ENCODE measurements at regions not wholly inside any gene's neighbourhood (a gene's known extent, or its start where the extent isn't known, plus 50 kb on each side); places are given as distances from the start of the nearest gene placed in this dataset.
"Not testable (repeated sequence)": the region's sequence is repeated elsewhere in the genome, so short reads cannot be mapped to it uniquely, and the experiment has no call there.

GRCh38 chr2:16069663-16069932 is 129.2 kb downstream of the MYCN start:
- no peak for DNase-seq (ENCODE audit: low read depth in 2 of 2)

GRCh38 chr2:16068552-16068940 is 128.2 kb downstream of the MYCN start:
- no peak for DNase-seq (ENCODE audit: low read depth in 2 of 2)

DNA sequence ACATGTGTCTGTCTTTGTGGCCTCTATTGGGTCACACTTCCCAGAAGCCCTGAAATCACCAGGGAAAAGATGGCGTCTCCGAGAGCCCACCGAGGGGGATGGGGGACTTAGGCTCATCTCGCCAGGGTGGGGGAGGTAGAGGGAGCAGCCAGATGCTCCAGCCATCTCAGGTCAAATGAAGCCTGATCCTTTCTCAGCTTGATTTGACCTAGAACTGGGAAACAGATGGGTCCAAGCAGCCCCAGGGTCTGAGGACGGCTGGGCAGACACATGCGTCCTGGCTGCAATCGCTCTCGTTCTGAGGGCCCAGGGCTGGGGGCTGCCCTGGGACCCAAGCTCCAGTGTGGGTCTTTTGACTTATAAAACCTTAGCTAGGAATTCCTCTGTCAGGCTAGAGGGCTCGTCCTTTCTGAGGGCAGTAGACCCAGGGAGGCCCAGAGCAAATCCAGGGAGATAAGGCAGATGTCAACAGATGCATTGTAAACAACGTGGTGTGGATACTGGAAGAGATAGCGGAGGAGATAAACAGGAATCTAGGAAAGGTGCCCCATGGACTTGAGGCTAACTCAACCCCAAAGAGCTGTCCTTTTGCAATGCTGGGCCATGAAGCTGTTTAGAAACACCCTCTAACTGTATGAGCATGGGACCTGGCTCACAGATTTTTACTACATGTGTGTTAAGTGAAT is 127.7 kb downstream of the MYCN start:
- DNase-seq (ENCODE audit: low read depth in 2 of 2): no peak

- DNase-seq (ENCODE audit: low read depth in 2 of 2): no peak
Measured at GRCh38 chr2:16067444-16067843, 127.1 kb downstream of the MYCN start.

GRCh38 chr2:16067037-16067406 is 126.7 kb downstream of the MYCN start:
- DNase-seq (ENCODE audit: low read depth in 2 of 2): no peak

DNA sequence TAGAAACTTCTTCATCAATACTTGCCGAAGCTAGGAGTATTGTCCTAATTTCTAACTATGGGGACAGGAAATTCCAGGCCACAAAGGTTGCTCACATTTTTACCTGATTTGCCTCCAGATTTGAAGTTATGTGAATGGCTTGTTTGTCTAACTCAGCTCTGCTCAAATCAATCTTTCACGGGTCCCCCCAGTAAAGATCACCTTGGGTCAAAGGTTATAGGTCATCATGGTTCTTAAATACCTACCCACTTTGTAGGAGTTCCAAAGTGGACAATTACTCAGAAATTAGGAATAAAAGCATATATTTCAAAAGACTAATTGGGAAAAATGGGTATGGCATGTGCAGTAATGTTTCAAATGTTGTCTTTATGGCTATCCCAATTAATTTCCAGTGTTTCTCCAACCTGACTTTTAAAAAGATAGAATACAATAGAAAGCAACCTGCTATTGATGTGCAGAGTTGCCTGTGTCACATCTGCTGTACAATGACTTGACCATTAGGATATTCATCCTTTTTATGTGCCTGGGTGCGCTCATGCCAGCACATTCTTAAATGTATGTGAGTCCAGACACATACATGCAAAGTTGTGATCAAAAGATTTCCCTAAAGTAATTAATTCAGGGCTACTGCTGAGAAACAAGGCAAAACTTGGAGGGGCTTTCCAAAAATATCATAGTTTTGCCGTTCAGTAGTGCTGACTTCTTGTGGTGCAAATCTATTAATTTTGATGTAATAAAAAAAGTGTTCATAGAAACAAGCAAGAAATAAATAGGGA is 126.1 kb downstream of the MYCN start:
- no peak for DNase-seq (ENCODE audit: low read depth in 2 of 2)

GRCh38 chr2:16065272-16066069 is 125.1 kb downstream of the MYCN start:
- DNase-seq (ENCODE audit: low read depth in 2 of 2): not testable (repeated sequence)

GRCh38 chr2:16064745-16065144 is 124.4 kb downstream of the MYCN start:
- DNase-seq (ENCODE audit: low read depth in 2 of 2): no peak

DNA sequence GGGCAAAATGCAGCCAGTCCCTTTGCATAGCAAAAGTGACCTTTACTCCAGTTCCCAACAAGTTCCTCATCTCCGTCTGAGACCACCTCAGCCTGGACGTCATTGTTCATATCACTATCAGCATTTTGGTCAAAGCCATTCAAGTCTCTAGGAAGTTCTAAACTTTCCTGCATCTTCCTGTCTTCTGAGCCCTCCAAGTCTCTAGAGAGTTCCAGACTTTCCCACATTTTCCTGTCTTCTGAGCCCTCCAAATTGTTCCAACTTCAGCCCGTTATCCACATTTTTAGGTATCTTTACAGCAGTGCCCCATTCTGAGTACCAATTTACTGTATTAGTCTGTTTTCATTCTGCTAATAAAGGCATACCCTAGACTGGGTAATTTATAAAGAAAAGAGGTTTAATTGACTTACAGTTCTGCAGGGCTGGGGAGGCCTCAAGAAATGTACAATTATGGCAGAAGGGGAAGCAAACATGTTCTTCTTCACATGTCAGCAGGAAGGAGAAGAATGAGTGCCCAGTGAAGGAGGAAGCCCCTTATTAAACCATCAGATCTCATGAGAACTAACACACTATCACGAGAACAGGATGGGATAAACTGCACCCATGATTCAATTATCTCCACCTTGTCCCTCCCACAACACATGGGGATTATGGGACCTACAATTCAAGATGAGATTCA is 123.7 kb downstream of the MYCN start:
- DNase-seq (ENCODE audit: low read depth in 2 of 2): no peak

GRCh38 chr2:16063251-16063850 is 123.0 kb downstream of the MYCN start:
- DNase-seq (ENCODE audit: low read depth in 2 of 2): no peak

DNA sequence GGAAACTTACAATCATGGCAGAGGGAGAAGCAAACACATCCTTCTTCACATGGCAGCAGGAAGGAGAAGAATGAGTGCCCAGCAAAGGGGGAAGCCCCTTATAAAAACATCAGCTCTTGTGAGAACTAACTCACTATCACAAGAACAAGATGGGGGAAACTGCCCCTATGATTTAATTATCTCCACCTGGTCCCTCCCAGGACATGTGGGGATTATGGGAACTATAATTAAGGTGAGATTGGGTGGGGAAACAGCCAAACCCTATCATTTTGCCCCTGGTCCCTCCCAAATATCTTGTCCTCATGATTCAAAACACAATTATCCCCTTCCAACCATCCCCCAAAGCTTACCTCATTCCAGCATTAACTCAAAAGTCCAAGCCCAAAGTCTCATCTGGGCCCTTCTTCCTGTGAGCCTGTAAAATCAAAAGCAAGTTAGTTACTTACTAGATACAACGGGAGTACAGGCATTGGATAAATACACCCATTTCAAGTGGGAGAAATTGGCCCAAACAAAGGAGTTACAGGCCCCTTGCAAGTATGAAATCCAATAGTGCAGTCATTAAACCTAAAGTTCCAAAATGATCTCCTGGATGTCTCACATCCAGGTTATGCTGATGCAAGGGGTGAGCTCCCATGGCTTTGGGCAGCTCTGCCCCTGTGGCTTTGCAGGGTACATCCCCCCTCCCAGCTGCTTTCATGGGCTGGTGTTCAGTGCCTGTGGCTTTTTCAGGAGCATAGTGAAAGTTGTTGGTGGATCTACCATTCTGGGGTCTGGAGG is 122.3 kb downstream of the MYCN start:
- DNase-seq (ENCODE audit: low read depth in 2 of 2): no peak

GRCh38 chr2:16061441-16062217 is 121.3 kb downstream of the MYCN start:
- no peak for DNase-seq (ENCODE audit: low read depth in 2 of 2)

GRCh38 chr2:16060936-16061338 is 120.6 kb downstream of the MYCN start:
- no peak for DNase-seq (ENCODE audit: low read depth in 2 of 2)

DNA sequence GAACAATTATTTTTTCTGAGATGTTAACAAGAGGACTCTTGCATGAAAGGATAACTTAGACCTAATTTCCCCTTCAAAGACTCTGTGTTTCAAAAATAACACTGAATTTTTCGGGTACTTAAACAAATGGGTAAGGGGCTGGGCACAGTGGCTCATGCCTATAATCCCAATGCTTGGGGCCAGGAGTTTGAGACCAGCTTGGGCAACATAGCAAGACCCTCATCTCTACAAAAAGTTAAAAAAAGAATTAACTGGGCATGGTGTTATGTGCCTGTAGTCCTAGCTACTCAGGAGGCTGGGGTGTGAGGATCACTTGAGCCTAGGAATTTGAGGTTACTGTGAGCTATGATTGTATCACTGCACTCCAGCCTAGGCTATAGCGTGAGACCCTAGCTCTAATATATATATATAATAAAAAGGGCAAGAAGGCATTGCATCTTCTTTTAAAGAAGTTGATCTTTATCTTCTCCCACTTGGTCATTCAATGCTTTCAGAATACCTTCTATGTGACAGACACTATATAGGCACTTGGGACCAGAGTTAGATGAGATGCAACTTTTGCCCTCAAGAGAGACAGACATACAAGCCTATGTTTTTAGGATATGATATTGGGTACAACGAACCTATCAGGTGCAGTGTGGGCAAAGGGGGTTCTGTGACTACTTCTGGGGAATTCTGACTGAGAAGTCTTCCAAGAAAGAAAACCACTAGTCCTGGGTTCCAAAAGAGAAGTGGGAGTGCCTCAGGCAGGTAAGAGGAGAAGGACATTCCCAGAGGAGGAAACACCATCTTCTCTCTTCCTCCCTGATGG is 120.0 kb downstream of the MYCN start:
- no peak for DNase-seq (ENCODE audit: low read depth in 2 of 2)

- no peak for DNase-seq (ENCODE audit: low read depth in 2 of 2)
Measured at GRCh38 chr2:16059393-16060016, 119.2 kb downstream of the MYCN start.

DNA sequence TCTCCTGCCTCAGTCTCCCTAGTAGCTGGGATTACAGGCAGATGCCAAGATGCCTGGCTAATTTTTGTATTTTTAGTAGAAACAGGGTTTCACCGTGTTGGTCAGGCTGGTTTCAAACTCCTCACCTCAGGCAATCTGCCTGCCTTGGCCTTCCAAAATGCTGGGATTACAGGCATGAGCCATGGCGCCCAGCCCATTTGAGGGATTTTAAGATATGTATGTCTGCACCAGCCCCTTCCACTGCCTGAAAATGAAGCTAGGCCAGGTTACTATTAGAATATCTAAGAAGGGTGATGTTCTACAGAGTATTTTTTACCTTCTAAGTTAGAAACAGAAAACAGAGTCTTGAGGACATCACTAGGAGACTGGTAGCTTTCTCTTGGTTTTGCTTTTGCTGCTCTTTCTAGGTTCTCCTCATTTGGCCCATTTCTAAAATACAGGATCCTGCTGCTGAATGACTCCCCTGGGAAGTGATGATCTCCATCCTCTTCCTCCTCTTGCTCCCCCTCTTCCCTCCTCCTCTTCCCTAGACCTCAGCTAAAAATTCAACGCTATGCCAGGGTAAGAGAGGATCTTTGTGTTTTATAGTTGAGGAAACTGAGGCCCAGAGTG is 118.5 kb downstream of the MYCN start:
- no peak for DNase-seq (ENCODE audit: low read depth in 2 of 2)

- no peak for DNase-seq (ENCODE audit: low read depth in 2 of 2)
Measured at GRCh38 chr2:16058256-16058655, 117.9 kb downstream of the MYCN start.

- no peak for DNase-seq (ENCODE audit: low read depth in 2 of 2)
Measured at GRCh38 chr2:16057661-16058060, 117.3 kb downstream of the MYCN start.
